Loucy (cell line): ENCODE measurements at regions not wholly inside any gene's neighbourhood (a gene's known extent, or its start where the extent isn't known, plus 50 kb on each side); places are given as distances from the start of the nearest gene placed in this dataset.
A peak's percentile ranks its signal among the peaks of the same experiment; 100 is the strongest.

Source experiments
- H2AFZ ChIP-seq: fragments of 200-600 bp; sonication (generic); 2 replicates; pipeline ENCODE4 v1.6.0; 2016; ENCODE audit warnings: antibody characterized with exemption, mild to moderate bottlenecking, low read length, moderate library complexity
- H3F3A ChIP-seq: fragments of 200-600 bp; 2 replicates; pipeline ENCODE4 v1.6.0; 2016; ENCODE audit warnings: antibody characterized with exemption, low read depth, mild to moderate bottlenecking
- H3K27me3 ChIP-seq: fragments of 200-600 bp; sonication (generic); 2 replicates; pipeline ENCODE4 v1.6.1; 2014; ENCODE audit warnings: low read length, mild to moderate bottlenecking; ENCODE audit not compliant: insufficient read depth, poor library complexity, severe bottlenecking
- H3K36me3 ChIP-seq: fragments of 200-600 bp; sonication (generic); 2 replicates; pipeline ENCODE4 v1.6.1; 2016; ENCODE audit warnings: low read length; ENCODE audit not compliant: insufficient read depth
- H3K4me1 ChIP-seq: fragments of 200-600 bp; sonication (generic); 2 replicates; pipeline ENCODE4 v1.5.1; 2014; ENCODE audit warnings: low read length, mild to moderate bottlenecking; ENCODE audit not compliant: insufficient read depth, poor library complexity, severe bottlenecking
- H3K4me2 ChIP-seq: fragments of 200-600 bp; sonication (generic); 2 replicates; pipeline ENCODE4 v1.6.0; 2014; ENCODE audit warnings: antibody characterized with exemption, low read length, low read depth, mild to moderate bottlenecking; ENCODE audit not compliant: poor library complexity, severe bottlenecking
- H3K4me3 ChIP-seq: fragments of 200-600 bp; sonication (generic); 2 replicates; pipeline ENCODE4 v1.5.1; 2014; ENCODE audit warnings: low read length, mild to moderate bottlenecking, mixed read lengths; ENCODE audit not compliant: poor library complexity, severe bottlenecking
- H3K79me2 ChIP-seq: fragments of 200-600 bp; sonication (generic); 2 replicates; pipeline ENCODE4 v1.6.1; 2014; ENCODE audit warnings: low read length; ENCODE audit not compliant: insufficient read depth
- H3K9ac ChIP-seq: fragments of 200-600 bp; sonication (generic); 2 replicates; pipeline ENCODE4 v1.6.0; 2014; ENCODE audit warnings: mild to moderate bottlenecking, low read depth, low read length, moderate library complexity; ENCODE audit not compliant: poor library complexity, severe bottlenecking
- H3K9me2 ChIP-seq: fragments of 200-600 bp; sonication (generic); replicated peaks from 2 replicates; pipeline ENCODE4 v1.6.1; 2016; ENCODE audit warnings: low read depth, low read length, mixed read lengths
- H3K9me3 ChIP-seq: fragments of 200-600 bp; sonication (generic); 2 replicates; pipeline ENCODE4 v1.6.1; 2014; ENCODE audit warnings: mild to moderate bottlenecking, antibody characterized with exemption, low read length, low read depth; ENCODE audit not compliant: insufficient read depth
- H4K20me1 ChIP-seq: fragments of 200-600 bp; sonication (generic); 2 replicates; pipeline ENCODE4 v1.6.0; 2014; ENCODE audit warnings: antibody characterized with exemption, low read length, mild to moderate bottlenecking; ENCODE audit not compliant: insufficient read depth, poor library complexity, severe bottlenecking
- CTCF ChIP-seq: fragments of 200-600 bp; sonication (generic); conservative IDR thresholded peaks from 2 replicates; pipeline ENCODE4 v1.5.1; 2014; ENCODE audit warnings: mild to moderate bottlenecking, antibody characterized with exemption, low read length
- EZH2phosphoT487 ChIP-seq: fragments of 200-600 bp; IDR thresholded peaks from 2 replicates; pipeline ENCODE4 v1.6.1; 2018; ENCODE audit warnings: antibody characterized with exemption, mild to moderate bottlenecking, moderate library complexity, borderline replicate concordance

DNA sequence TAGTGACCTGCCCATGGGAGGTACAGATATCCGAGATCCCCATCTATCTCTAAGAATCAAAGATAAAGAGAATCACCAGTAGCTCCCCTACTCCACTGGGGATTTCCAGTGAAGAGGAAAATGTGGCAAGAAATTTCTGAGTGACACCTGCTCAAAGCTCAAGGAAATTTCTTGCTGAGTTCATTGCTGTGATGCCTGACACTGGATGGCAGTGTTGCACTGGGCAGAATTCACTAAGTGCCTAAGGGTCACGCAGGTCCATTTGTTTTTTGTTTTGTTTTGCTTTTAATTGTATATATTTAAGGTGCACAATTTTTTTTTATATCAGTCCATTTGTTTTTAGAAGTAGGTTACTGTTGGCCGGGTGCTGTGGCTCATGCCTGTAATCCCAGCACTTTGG lies 109.5 kb upstream of the KCNAB1 start:
- no peaks in the 10 kb centered on the region for H3K79me2 ChIP-seq
- no peaks in the 10 kb centered on the region for H3K27me3 ChIP-seq
- H2AFZ ChIP-seq: no peak overlapping the region
- no peaks in the 10 kb centered on the region for H4K20me1 ChIP-seq
- TF ChIP-seq CTCF (peak; percentile 67), EZH2phosphoT487 (no peak)
- no peak overlapping the region for H3K9ac ChIP-seq
- no peak overlapping the region for H3K4me3 ChIP-seq
- H3K4me1 ChIP-seq: no peaks in the 10 kb centered on the region
- H3K4me2 ChIP-seq: no peak overlapping the region
- H3K9me3 ChIP-seq: no peaks in the 10 kb centered on the region
- no peaks in the 10 kb centered on the region for H3F3A ChIP-seq
- no peaks in the 10 kb centered on the region for H3K9me2 ChIP-seq
- H3K36me3 ChIP-seq: no peaks in the 10 kb centered on the region

- H3F3A ChIP-seq: no peaks in the 10 kb centered on the region
- no peaks in the 10 kb centered on the region for H4K20me1 ChIP-seq
- H3K4me2 ChIP-seq: no peak overlapping the region
- no peaks in the 10 kb centered on the region for H3K27me3 ChIP-seq
- no peak overlapping the region for H3K4me3 ChIP-seq
- H3K9me2 ChIP-seq: no peaks in the 10 kb centered on the region
- no peaks in the 10 kb centered on the region for H3K4me1 ChIP-seq
- H3K9ac ChIP-seq: no peak overlapping the region
- no peaks in the 10 kb centered on the region for H3K36me3 ChIP-seq
- H2AFZ ChIP-seq: no peak overlapping the region
- no peaks in the 10 kb centered on the region for H3K79me2 ChIP-seq
- TF ChIP-seq CTCF (no peak), EZH2phosphoT487 (no peak)
- H3K9me3 ChIP-seq: no peaks in the 10 kb centered on the region
Measured at GRCh38 chr3:156014489-156014888, 105.9 kb upstream of the KCNAB1 start.

- TF ChIP-seq CTCF (no peak), EZH2phosphoT487 (no peak)
Measured at GRCh38 chr3:156016902-156017301, 103.5 kb upstream of the KCNAB1 start.

More at GRCh38 chr3:156016902-156017301, 103.5 kb upstream of the KCNAB1 start:
- H3K4me1 ChIP-seq: no peaks in the 10 kb centered on the region
- no peaks in the 10 kb centered on the region for H3K36me3 ChIP-seq
- H4K20me1 ChIP-seq: no peaks in the 10 kb centered on the region
- H3K27me3 ChIP-seq: no peaks in the 10 kb centered on the region
- H2AFZ ChIP-seq: no peak overlapping the region
- H3K9me3 ChIP-seq: no peaks in the 10 kb centered on the region
- H3F3A ChIP-seq: no peaks in the 10 kb centered on the region
- no peak overlapping the region for H3K4me2 ChIP-seq
- no peaks in the 10 kb centered on the region for H3K79me2 ChIP-seq
- no peak overlapping the region for H3K4me3 ChIP-seq
- no peak overlapping the region for H3K9ac ChIP-seq
- H3K9me2 ChIP-seq: no peaks in the 10 kb centered on the region
